Body of pancreas (tissue), 4 donors: ENCODE measurements at regions not wholly inside any gene's neighbourhood (a gene's known extent, or its start where the extent isn't known, plus 50 kb on each side); places are given as distances from the start of the nearest gene placed in this dataset.

Experiments used
- CTCF ChIP-seq, 7 experiments: fragments of 450-650 bp in 4 of 7; fragments of 200-600 bp in 3 of 7; sonication (generic) in 3 of 7; IDR thresholded peaks; one replicate each; pipeline ENCODE4 v1.5.1; 2016 to 2019; ENCODE audit warnings: antibody characterized with exemption in 7 of 7
- POLR2A ChIP-seq, 3 donors: fragments of 450-650 bp; IDR thresholded peaks; one replicate each; pipeline ENCODE4 v1.6.1; 2016; ENCODE audit warnings: antibody characterized with exemption in 3 of 3, mild to moderate bottlenecking in 2 of 3

- TF ChIP-seq POLR2A (IDR thresholded peaks at IDR 0.05) (no peak), CTCF (IDR thresholded peaks at IDR 0.05) (no peak)
These were observed 206.5 kb upstream of the ZNF184 start for GRCh38 chr6:27679308-27679963.
